H9 (cell line): ENCODE measurements at regions not wholly inside any gene's neighbourhood (a gene's known extent, or its start where the extent isn't known, plus 50 kb on each side); places are given as distances from the start of the nearest gene placed in this dataset.

ENCODE experiments used
- DNase-seq: peaks from one replicate; pipeline ENCODE4 v3.0.0-alpha.2; 2017
- H2AFZ ChIP-seq: one replicate; pipeline ENCODE4 v1.6.1; 2013; ENCODE audit warnings: mild to moderate bottlenecking, low read length, control low read depth, moderate library complexity
- H2AK5ac ChIP-seq: 2 replicates; pipeline ENCODE4 v1.6.1; 2013; ENCODE audit warnings: low read length, control low read depth, mixed read lengths; ENCODE audit not compliant: insufficient read length
- H2BK120ac ChIP-seq: one replicate; pipeline ENCODE4 v1.6.1; 2013; ENCODE audit warnings: low read depth, mild to moderate bottlenecking, low read length, control low read depth, inconsistent platforms; ENCODE audit not compliant: poor library complexity, severe bottlenecking
- H2BK12ac ChIP-seq: 2 replicates; pipeline ENCODE4 v1.6.1; 2013; ENCODE audit warnings: low read length, control low read depth, mixed read lengths, low read depth; ENCODE audit not compliant: insufficient read length
- H2BK15ac ChIP-seq: 2 replicates; pipeline ENCODE4 v1.6.1; 2013; ENCODE audit warnings: low read depth, low read length, control low read depth
- H2BK20ac ChIP-seq: one replicate; pipeline ENCODE4 v1.6.1; 2013; ENCODE audit warnings: low read depth, mild to moderate bottlenecking, low read length, control low read depth, inconsistent platforms; ENCODE audit not compliant: poor library complexity, severe bottlenecking
- H2BK5ac ChIP-seq: 2 replicates; pipeline ENCODE4 v1.6.1; 2013; ENCODE audit warnings: low read length, control low read depth, mixed read lengths; ENCODE audit not compliant: insufficient read length
- H3K14ac ChIP-seq: 2 replicates; pipeline ENCODE4 v1.6.1; 2013; ENCODE audit warnings: low read length, control low read depth; ENCODE audit not compliant: insufficient read depth
- H3K18ac ChIP-seq: 2 replicates; pipeline ENCODE4 v1.6.1; 2013; ENCODE audit warnings: low read depth, mild to moderate bottlenecking, mixed read lengths, low read length, control low read depth; ENCODE audit not compliant: insufficient read length
- H3K23ac ChIP-seq: 2 replicates; pipeline ENCODE4 v1.6.1; 2013; ENCODE audit warnings: low read length, control low read depth, mixed read lengths, low read depth; ENCODE audit not compliant: insufficient read length
- H3K23me2 ChIP-seq: 2 replicates; pipeline ENCODE4 v1.6.1; 2013; ENCODE audit warnings: low read depth, mild to moderate bottlenecking, mixed read lengths, low read length, control low read depth; ENCODE audit not compliant: insufficient read length, poor library complexity, severe bottlenecking
- H3K27ac ChIP-seq: 2 replicates; pipeline ENCODE4 v1.5.1; 2013; ENCODE audit warnings: low read length, control low read depth, mixed read lengths, low read depth; ENCODE audit not compliant: insufficient read length
- H3K27me3 ChIP-seq: 2 replicates; pipeline ENCODE4 v1.6.1; 2013; ENCODE audit warnings: low read length, control low read depth, inconsistent platforms; ENCODE audit not compliant: insufficient read depth
- H3K4ac ChIP-seq: 2 replicates; pipeline ENCODE4 v1.6.1; 2013; ENCODE audit warnings: low read depth, mild to moderate bottlenecking, control low read depth, inconsistent platforms, low read length, moderate library complexity
- H3K4me1 ChIP-seq: 2 replicates; pipeline ENCODE4 v1.6.1; 2013; ENCODE audit warnings: low read length, control low read depth, inconsistent platforms; ENCODE audit not compliant: insufficient read depth
- H3K4me2 ChIP-seq: 2 replicates; pipeline ENCODE4 v1.6.1; 2013; ENCODE audit warnings: low read length, control low read depth, mixed read lengths; ENCODE audit not compliant: insufficient read length, insufficient read depth
- H3K56ac ChIP-seq: 2 replicates; pipeline ENCODE4 v1.6.1; 2013; ENCODE audit warnings: low read depth, mild to moderate bottlenecking, mixed read lengths, low read length, control low read depth; ENCODE audit not compliant: insufficient read length
- H3K79me1 ChIP-seq: 2 replicates; pipeline ENCODE4 v1.6.1; 2013; ENCODE audit warnings: low read depth, mild to moderate bottlenecking, moderate library complexity, low read length, control low read depth, inconsistent platforms; ENCODE audit not compliant: insufficient read depth, poor library complexity, severe bottlenecking
- H3K79me2 ChIP-seq: 2 replicates; pipeline ENCODE4 v1.6.1; 2013; ENCODE audit warnings: low read length, control low read depth, inconsistent platforms; ENCODE audit not compliant: insufficient read depth
- H3K9ac ChIP-seq: 2 replicates; pipeline ENCODE4 v1.6.1; 2013; ENCODE audit warnings: low read length, control low read depth, mixed read lengths; ENCODE audit not compliant: insufficient read length; ENCODE audit errors: extremely low read depth
- H3K9me3 ChIP-seq: one replicate; pipeline ENCODE4 v1.6.1; 2013; ENCODE audit warnings: low read depth, low read length, inconsistent platforms; ENCODE audit not compliant: control insufficient read depth
- H3T11ph ChIP-seq: one replicate; pipeline ENCODE4 v1.6.1; 2013; ENCODE audit warnings: mild to moderate bottlenecking, low read length, control low read depth, inconsistent platforms
- H4K20me1 ChIP-seq: one replicate; pipeline ENCODE4 v1.6.1; 2013; ENCODE audit not compliant: control insufficient read depth, insufficient read length, insufficient read depth
- H4K5ac ChIP-seq: 2 replicates; pipeline ENCODE4 v1.6.1; 2013; ENCODE audit warnings: low read depth, mild to moderate bottlenecking, mixed read lengths, low read length, control low read depth; ENCODE audit not compliant: insufficient read length
- H4K8ac ChIP-seq: replicated peaks from 2 replicates; pipeline ENCODE4 v1.6.1; 2013; ENCODE audit warnings: low read length, control low read depth, mixed read lengths, low read depth; ENCODE audit not compliant: insufficient read length
- H4K91ac ChIP-seq: 2 replicates; pipeline ENCODE4 v1.6.1; 2013; ENCODE audit warnings: low read depth, mild to moderate bottlenecking, moderate library complexity, mixed read lengths, low read length, control low read depth; ENCODE audit not compliant: insufficient read length
- H3K27ac Mint-ChIP-seq, 3 experiments: 2 replicates in 2 of 3; 3 replicates in 1 of 3; pipeline ENCODE4 v1.8.0; 2020 to 2021; ENCODE audit warnings: mixed read lengths in 3 of 3, mild to moderate bottlenecking in 1 of 3, moderate library complexity in 1 of 3
- H3K27me3 Mint-ChIP-seq: 2 replicates; pipeline ENCODE4 v1.8.0; 2021; ENCODE audit warnings: low read depth, mild to moderate bottlenecking, moderate library complexity, mixed read lengths
- H3K36me3 Mint-ChIP-seq, 3 experiments: 2 replicates in 2 of 3; 3 replicates in 1 of 3; pipeline ENCODE4 v1.8.0; 2020 to 2021; ENCODE audit warnings: low read depth in 3 of 3, mixed read lengths in 3 of 3; ENCODE audit not compliant: insufficient read depth in 1 of 3
- H3K4me1 Mint-ChIP-seq, 2 experiments: 2 replicates each; pipeline ENCODE4 v1.8.0; 2020; ENCODE audit warnings: mixed read lengths in 2 of 2
- H3K4me3 Mint-ChIP-seq, 2 experiments: 2 replicates in 1 of 2; 3 replicates in 1 of 2; pipeline ENCODE4 v1.8.0; 2020 to 2021; ENCODE audit warnings: mild to moderate bottlenecking in 2 of 2, mixed read lengths in 2 of 2, moderate library complexity in 1 of 2
- H3K9me3 Mint-ChIP-seq, 2 experiments: 2 replicates in 1 of 2; 3 replicates in 1 of 2; pipeline ENCODE4 v1.8.0; 2020; ENCODE audit warnings: mild to moderate bottlenecking in 2 of 2, mixed read lengths in 2 of 2, moderate library complexity in 1 of 2
- CTCF ChIP-seq: fragments of 200-600 bp; sonication (generic); conservative IDR thresholded peaks from 3 replicates; pipeline ENCODE4 v1.8.0; 2021; ENCODE audit warnings: antibody characterized with exemption, mild to moderate bottlenecking
- WGBS: extraction: QIAGEN DNeasy Blood & Tissue Kit; methylation state at CpG from one replicate; pipeline ENCODE4 v1.1.7; 2013; ENCODE audit warnings: missing lambda C conversion rate, low lambda C conversion rate, mixed read lengths; ENCODE audit not compliant: insufficient read length; ENCODE audit errors: extremely low coverage; 5-methylcytosine and 5-hydroxymethylcytosine counted together

- Histone ChIP-seq H2BK12ac (no peak overlapping the region), H3K23ac (peak overlapping the region; percentile 27), H3K56ac (no peak overlapping the region), H3K9ac (no peak overlapping the region), H2BK15ac (no peak overlapping the region), H2AFZ (no peak overlapping the region), H3K4me1 (no peaks in the 10 kb centered on the region), H3K23me2 (no peaks in the 10 kb centered on the region), H4K5ac (no peak overlapping the region), H3K18ac (no peak overlapping the region), H2BK5ac (no peak overlapping the region), H3K27me3 (no peaks in the 10 kb centered on the region), H3K79me2 (no peaks in the 10 kb centered on the region), H3K4me2 (no peak overlapping the region), H3T11ph (no peak overlapping the region), H2AK5ac (no peak overlapping the region), H3K4ac (no peak overlapping the region), H2BK20ac (no peak overlapping the region), H3K9me3 (no peaks in the 10 kb centered on the region), H3K27ac (no peak overlapping the region), H4K8ac (no peak overlapping the region), H2BK120ac (no peak overlapping the region), H3K79me1 (no peaks in the 10 kb centered on the region), H3K14ac (no peak overlapping the region), H4K20me1 (no peaks in the 10 kb centered on the region), H4K91ac (no peak overlapping the region)
- Mint-ChIP-seq H3K36me3 (no peaks in the 10 kb centered on the region), H3K27me3 (peaks cover 5% of the 10 kb centered on the region; the same call in 1 of the 2 replicates), H3K4me1 (peaks cover 7 to 10% of the 10 kb centered on the region in 2 experiments), H3K27ac (no peak overlapping the region), H3K4me3 (no peak overlapping the region), H3K9me3 (no peaks in the 10 kb centered on the region)
- no CpG with 5 or more reads among the region's 4 CpGs for WGBS
- TF ChIP-seq CTCF, result no peak
- no peak for DNase-seq
Observed at GRCh38 chr5:74409166-74409706, 231.3 kb downstream of the ENC1 start.
